LNCAP (cell line): ENCODE measurements at regions not wholly inside any gene's neighbourhood (a gene's known extent, or its start where the extent isn't known, plus 50 kb on each side); places are given as distances from the start of the nearest gene placed in this dataset.
A peak's percentile ranks its signal among the peaks of the same experiment; 100 is the strongest.

Experiments
- CTCF ChIP-seq: fragments of 450-650 bp; IDR thresholded peaks from 2 replicates; pipeline ENCODE4 v1.5.1; 2017; ENCODE audit warnings: mild to moderate bottlenecking

GRCh38 chr4:103923551-103923950 is 203.8 kb upstream of the TACR3 start:
- no peak for TF ChIP-seq CTCF

GRCh38 chr4:103918214-103918613 is 198.4 kb upstream of the TACR3 start:
- TF ChIP-seq CTCF, result no peak

- TF ChIP-seq CTCF, result peak; percentile 73
These were observed 195.6 kb upstream of the TACR3 start for GRCh38 chr4:103915224-103915869.

GRCh38 chr4:103907414-103907813 is 187.6 kb upstream of the TACR3 start:
- no peak for TF ChIP-seq CTCF

- no peak for TF ChIP-seq CTCF
These were observed 184.3 kb upstream of the TACR3 start for GRCh38 chr4:103904123-103904522.

GRCh38 chr4:103902730-103903129 is 182.9 kb upstream of the TACR3 start:
- no peak for TF ChIP-seq CTCF

GRCh38 chr4:103895876-103896465 is 176.2 kb upstream of the TACR3 start:
- no peak; the same call in 1 of the 2 replicates for TF ChIP-seq CTCF
